ENCODE measurements at regions not wholly inside any gene's neighbourhood (a gene's known extent, or its start where the extent isn't known, plus 50 kb on each side); places are given as distances from the start of the nearest gene placed in this dataset.
"Not testable (repeated sequence)": the region's sequence is repeated elsewhere in the genome, so short reads cannot be mapped to it uniquely, and the experiment has no call there.

DNA sequence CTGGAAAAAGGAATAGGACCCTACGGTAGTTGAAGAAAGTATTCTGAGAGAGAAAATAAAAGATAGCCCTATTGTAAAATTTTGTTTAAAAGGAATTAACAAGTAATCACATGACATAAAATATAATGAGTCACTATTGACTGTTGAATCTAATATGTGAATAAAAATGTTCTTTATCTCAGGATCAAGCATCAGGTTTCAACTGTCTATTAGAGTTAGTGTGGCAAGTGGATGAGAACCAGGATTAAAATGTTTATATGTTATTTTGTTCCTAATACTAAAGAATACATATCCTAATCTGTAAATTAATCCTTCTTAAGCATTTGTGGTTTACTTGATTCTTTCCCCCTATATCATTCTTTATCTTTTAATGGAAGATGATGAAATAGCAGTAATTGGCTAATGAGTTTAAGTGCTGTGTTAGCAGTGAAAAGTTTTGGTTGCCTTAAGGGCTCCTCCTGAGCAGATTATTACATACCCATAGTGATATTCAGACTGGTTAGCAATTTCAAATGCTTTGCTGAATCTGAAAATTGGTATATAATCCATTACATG, 101.8 kb upstream of the BCHE start:
- no peak overlapping the region for H3K4me3 ChIP-seq (ENCODE audit: low read depth, low read length)
- DNase-seq (ENCODE audit: low read depth): no peak
- TF ChIP-seq, protein P1, sequence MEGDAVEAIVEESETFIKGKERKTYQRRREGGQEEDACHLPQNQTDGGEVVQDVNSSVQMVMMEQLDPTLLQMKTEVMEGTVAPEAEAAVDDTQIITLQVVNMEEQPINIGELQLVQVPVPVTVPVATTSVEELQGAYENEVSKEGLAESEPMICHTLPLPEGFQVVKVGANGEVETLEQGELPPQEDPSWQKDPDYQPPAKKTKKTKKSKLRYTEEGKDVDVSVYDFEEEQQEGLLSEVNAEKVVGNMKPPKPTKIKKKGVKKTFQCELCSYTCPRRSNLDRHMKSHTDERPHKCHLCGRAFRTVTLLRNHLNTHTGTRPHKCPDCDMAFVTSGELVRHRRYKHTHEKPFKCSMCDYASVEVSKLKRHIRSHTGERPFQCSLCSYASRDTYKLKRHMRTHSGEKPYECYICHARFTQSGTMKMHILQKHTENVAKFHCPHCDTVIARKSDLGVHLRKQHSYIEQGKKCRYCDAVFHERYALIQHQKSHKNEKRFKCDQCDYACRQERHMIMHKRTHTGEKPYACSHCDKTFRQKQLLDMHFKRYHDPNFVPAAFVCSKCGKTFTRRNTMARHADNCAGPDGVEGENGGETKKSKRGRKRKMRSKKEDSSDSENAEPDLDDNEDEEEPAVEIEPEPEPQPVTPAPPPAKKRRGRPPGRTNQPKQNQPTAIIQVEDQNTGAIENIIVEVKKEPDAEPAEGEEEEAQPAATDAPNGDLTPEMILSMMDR (IDR thresholded peaks at IDR 0.05; ENCODE audit: control insufficient read depth, extremely low read depth, insufficient read depth): no peak

DNA sequence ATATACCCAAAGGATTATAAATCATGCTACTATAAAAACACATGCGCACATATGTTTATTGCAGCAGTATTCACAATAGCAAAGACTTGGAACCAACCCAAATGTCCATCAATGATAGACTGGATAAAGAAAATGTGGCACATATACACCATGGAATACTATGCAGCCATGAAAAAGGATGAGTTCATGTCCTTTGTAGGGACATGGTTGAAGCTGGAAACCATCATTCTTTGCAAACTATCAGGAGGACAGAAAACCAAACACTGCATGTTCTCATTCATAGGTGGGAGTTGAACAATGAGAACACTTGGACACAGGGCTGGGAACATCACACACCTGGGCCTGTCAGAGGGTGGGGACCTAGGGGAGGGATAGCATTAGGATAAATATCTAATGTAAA, 98.9 kb upstream of the BCHE start:
- not testable (repeated sequence) for H3K4me3 ChIP-seq (ENCODE audit: low read depth, low read length); DNase-seq (ENCODE audit: low read depth)

DNA sequence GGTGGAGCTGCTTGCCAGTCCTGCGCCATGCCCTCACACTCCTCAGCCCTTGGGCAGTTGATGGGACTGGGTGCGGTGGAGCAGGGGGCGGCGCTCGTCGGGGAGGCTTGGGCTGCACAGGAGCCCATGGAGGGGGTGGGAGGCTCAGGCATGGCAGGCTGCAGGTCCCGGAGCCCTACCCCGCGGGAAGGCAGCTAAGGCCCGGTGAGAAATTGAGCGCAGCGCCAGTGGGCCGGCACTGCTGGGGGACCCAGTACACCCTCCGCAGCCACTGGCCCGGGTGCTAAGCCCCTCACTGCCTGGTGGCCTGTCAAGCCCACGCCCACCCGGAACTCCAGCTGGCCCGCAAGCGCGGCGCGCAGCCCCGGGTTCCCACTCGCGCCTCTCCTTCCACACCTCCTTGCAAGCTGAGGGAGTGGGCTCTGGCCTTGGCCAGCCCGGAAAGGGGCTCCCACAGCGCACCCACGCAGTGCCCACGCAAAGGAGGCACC, 87.1 kb upstream of the BCHE start:
- DNase-seq (ENCODE audit: low read depth); H3K4me3 ChIP-seq (ENCODE audit: low read depth, low read length): not testable (repeated sequence)

DNA sequence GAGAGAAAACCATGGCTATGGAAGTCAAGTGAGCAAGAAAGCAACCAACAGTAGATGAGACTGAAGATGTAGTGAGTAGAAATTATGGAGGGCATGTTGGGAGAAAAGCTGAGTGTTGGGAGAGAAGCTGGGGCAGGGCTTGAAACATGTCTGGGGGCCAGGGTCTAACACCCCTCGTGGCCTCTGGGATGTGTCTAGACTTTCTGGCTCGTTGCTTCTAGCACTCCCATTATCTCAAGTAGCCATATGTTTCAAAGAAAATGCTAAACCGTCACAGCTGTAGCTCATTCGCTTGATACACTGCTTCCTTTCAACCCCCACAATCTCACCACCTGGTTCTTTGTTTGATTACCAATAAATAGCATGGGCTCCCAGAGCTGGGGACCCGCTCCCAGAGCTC, 83.8 kb upstream of the BCHE start:
- TF ChIP-seq, protein P1 (IDR thresholded peaks at IDR 0.05; ENCODE audit: control insufficient read depth, extremely low read depth, insufficient read depth): no peak
- H3K4me3 ChIP-seq (ENCODE audit: low read depth, low read length): no peak overlapping the region
- DNase-seq (ENCODE audit: low read depth): no peak

DNA sequence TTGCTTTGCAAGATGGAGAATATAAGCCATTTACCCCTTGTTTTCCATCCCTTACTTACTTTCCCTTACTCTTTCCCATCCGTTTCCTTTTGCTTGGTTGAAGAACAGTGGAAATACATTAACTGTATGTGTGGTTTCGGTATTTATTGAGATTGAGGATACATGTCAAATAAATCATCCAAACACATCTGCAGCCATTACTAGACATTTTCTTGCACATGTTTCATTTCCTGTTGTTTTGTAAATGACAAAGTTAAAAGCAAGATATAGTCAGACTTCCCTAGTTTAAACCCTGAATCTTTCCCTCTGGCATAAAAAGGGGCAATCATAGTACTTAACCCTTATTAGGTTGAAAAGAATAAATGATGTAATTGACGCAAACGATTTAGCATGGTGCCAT, 82.1 kb upstream of the BCHE start:
- H3K4me3 ChIP-seq (ENCODE audit: low read depth, low read length): no peak overlapping the region
- no peak for DNase-seq (ENCODE audit: low read depth)

DNA sequence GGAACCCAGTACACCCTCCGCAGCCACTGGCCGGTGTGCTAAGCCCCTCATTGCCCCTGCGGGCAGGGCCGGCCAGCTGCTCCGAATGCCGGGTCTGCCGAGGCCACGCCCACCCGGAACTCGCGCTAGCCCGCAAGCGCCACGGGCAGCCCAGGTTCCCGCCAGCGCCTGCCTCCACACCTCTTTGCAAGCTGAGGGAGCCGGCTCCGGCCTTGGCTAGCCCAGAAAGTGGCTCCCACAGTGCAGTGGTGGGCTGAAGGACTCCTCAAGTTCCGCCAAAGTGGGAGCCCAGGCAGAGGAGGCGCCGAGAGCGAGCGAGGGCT, 81.4 kb upstream of the BCHE start:
- no peak for DNase-seq (ENCODE audit: low read depth)
- TF ChIP-seq, protein P1 (IDR thresholded peaks at IDR 0.05; ENCODE audit: control insufficient read depth, extremely low read depth, insufficient read depth): no peak
- H3K4me3 ChIP-seq (ENCODE audit: low read depth, low read length): no peak overlapping the region

More for the DNA sequence above, 82.1 kb upstream of the BCHE start:
- TF ChIP-seq, protein P1 (IDR thresholded peaks at IDR 0.05; ENCODE audit: control insufficient read depth, extremely low read depth, insufficient read depth): no peak

DNA sequence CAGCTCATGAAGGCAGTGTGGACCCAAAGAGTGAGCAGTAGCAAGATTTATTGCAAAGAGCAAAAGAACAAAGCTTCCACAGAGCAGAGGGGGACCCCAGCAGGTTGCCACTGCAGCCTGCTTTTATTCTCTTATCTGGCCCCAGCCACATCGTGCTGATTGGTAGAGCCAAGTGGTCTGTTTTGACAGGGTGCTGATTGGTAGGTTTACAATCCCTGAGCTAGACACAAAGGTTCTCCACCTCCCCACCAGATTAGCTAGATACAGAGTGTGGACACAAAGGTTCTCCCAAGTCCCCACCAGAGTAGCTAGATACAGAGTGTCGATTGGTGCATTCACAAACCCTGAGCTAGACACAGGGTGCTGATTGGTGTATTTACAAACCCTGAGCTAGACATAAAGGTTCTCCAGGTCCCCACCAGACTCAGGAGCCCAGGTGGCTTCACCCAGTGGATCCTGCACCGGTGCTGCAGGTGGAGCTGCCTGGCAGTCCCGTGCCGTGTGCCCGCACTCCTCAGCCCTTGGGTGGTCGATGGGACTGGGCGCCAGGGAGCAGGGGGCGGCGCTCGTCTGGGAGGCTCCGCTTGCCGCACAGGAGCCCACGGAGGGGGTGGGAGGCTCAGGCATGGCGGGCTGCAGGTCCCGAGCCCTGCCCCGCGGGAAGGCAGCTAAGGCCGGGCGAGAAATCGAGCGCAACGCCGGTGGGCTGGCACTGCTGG, 80.9 kb upstream of the BCHE start:
- DNase-seq (ENCODE audit: low read depth); H3K4me3 ChIP-seq (ENCODE audit: low read depth, low read length): not testable (repeated sequence)

DNA sequence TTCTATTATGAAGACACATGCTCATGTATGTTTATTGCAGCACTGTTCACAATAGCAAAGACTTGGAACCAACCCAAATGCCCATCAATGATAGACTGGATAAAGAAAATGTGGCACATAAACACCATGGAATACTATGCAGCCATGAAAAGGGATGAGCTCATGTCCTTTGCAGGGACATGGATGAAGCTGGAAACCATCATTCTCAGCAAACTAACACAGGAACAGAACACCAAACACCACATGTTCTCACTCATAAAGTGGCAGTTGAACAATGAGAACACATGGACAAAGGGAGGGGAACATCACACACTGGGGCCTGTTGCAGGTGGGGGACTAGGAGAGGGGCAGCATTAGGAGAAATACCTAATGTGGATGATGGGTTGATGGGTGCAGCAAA, 77.9 kb upstream of the BCHE start:
- not testable (repeated sequence) for DNase-seq (ENCODE audit: low read depth); H3K4me3 ChIP-seq (ENCODE audit: low read depth, low read length)

DNA sequence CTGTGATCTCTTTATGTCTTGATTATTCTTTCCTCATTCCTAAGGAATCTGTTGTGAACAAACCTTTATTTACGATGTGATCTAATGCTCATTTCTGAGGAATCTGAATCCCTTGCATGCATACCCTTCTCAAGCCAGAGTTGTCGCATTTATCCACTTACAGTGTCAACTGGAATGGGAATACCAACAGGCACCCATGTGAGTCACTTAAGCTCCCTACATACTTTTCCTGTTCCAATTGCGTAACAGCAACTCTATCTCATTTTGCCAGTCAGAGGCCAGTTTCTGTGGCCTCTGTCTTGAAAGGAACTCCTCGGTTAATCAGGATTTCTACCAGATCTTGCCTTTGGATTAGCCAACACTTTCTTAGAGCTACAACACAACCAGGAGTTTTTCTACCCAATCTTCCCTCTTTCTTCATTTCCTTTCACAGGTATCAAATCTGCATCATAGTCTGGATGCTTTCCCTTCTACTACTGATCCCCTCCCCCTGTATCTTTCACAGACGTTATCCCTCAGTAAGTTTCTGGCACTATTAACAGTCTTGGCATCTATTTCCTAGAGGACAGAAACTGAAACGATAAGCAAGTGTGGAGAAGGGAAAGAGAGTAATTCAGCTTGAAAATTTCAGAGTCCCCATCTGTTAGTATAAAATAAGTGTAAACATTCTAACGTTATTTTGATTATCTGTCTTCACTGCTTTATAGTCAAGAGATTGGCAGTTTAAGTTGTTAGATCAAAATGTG, 66.8 kb upstream of the BCHE start:
- TF ChIP-seq, protein P1 (IDR thresholded peaks at IDR 0.05; ENCODE audit: control insufficient read depth, extremely low read depth, insufficient read depth): no peak
- DNase-seq (ENCODE audit: low read depth): no peak
- no peak overlapping the region for H3K4me3 ChIP-seq (ENCODE audit: low read depth, low read length)
